ENCODE measurements at regions not wholly inside any gene's neighbourhood (a gene's known extent, or its start where the extent isn't known, plus 50 kb on each side); places are given as distances from the start of the nearest gene placed in this dataset.

- H3K4me1 ChIP-seq (ENCODE audit: control insufficient read depth, insufficient read depth, low read length, poor library complexity, severe bottlenecking) = no peaks in the 10 kb centered on the region
- no peak overlapping the region for H3K4me3 ChIP-seq (ENCODE audit: extremely low read depth, insufficient read depth, low read length, poor library complexity, severe bottlenecking)
- no peaks in the 10 kb centered on the region for H3K9me3 ChIP-seq (ENCODE audit: control insufficient read depth, low read length)
- 83 to 94% methylated on average over 9 of the region's 13 CpGs for WGBS, 2 experiments (ENCODE audit: insufficient coverage in 2 of 2)
- H3K36me3 ChIP-seq (ENCODE audit: control insufficient read depth, insufficient read depth, low read length) = no peaks in the 10 kb centered on the region
- no peak overlapping the region for H3K27ac ChIP-seq (ENCODE audit: low read depth, low read length, severe bottlenecking)
These were observed 131.1 kb downstream of the VEGFA start for GRCh38 chr6:43900916-43901732.

GRCh38 chr6:43900560-43900915 is 130.5 kb downstream of the VEGFA start:
- 80 to 93% methylated on average over 2 to 3 of the region's 3 CpGs for WGBS, 2 experiments (ENCODE audit: insufficient coverage in 2 of 2)
- Histone ChIP-seq H3K27ac (ENCODE audit: low read depth, low read length, severe bottlenecking) (no peak overlapping the region), H3K9me3 (ENCODE audit: control insufficient read depth, low read length) (no peaks in the 10 kb centered on the region), H3K36me3 (ENCODE audit: control insufficient read depth, insufficient read depth, low read length) (no peaks in the 10 kb centered on the region), H3K4me3 (ENCODE audit: extremely low read depth, insufficient read depth, low read length, poor library complexity, severe bottlenecking) (no peak overlapping the region), H3K4me1 (ENCODE audit: control insufficient read depth, insufficient read depth, low read length, poor library complexity, severe bottlenecking) (no peaks in the 10 kb centered on the region)

GRCh38 chr6:43899830-43900229 is 129.8 kb downstream of the VEGFA start:
- Histone ChIP-seq H3K9me3 (ENCODE audit: control insufficient read depth, low read length) (no peaks in the 10 kb centered on the region), H3K4me1 (ENCODE audit: control insufficient read depth, insufficient read depth, low read length, poor library complexity, severe bottlenecking) (no peaks in the 10 kb centered on the region), H3K4me3 (ENCODE audit: extremely low read depth, insufficient read depth, low read length, poor library complexity, severe bottlenecking) (no peak overlapping the region), H3K36me3 (ENCODE audit: control insufficient read depth, insufficient read depth, low read length) (no peaks in the 10 kb centered on the region), H3K27ac (ENCODE audit: low read depth, low read length, severe bottlenecking) (no peak overlapping the region)
- WGBS, 2 experiments (ENCODE audit: insufficient coverage in 2 of 2) = 97 to 98% methylated on average over 4 of the region's 4 CpGs

GRCh38 chr6:43898358-43899131 is 128.5 kb downstream of the VEGFA start:
- WGBS, 2 experiments (ENCODE audit: insufficient coverage in 2 of 2) = 94 to 100% methylated on average over 2 of the region's 4 CpGs
- Histone ChIP-seq H3K4me3 (ENCODE audit: extremely low read depth, insufficient read depth, low read length, poor library complexity, severe bottlenecking) (no peak overlapping the region), H3K9me3 (ENCODE audit: control insufficient read depth, low read length) (no peaks in the 10 kb centered on the region), H3K36me3 (ENCODE audit: control insufficient read depth, insufficient read depth, low read length) (no peaks in the 10 kb centered on the region), H3K4me1 (ENCODE audit: control insufficient read depth, insufficient read depth, low read length, poor library complexity, severe bottlenecking) (no peaks in the 10 kb centered on the region), H3K27ac (ENCODE audit: low read depth, low read length, severe bottlenecking) (no peak overlapping the region)

- H3K27ac ChIP-seq (ENCODE audit: low read depth, low read length, severe bottlenecking) = no peak overlapping the region
- H3K9me3 ChIP-seq (ENCODE audit: control insufficient read depth, low read length) = no peaks in the 10 kb centered on the region
- WGBS, 2 experiments (ENCODE audit: insufficient coverage in 2 of 2) = no CpG with 5 or more reads among the region's 2 CpGs
- H3K4me3 ChIP-seq (ENCODE audit: extremely low read depth, insufficient read depth, low read length, poor library complexity, severe bottlenecking) = no peak overlapping the region
- no peaks in the 10 kb centered on the region for H3K4me1 ChIP-seq (ENCODE audit: control insufficient read depth, insufficient read depth, low read length, poor library complexity, severe bottlenecking)
- H3K36me3 ChIP-seq (ENCODE audit: control insufficient read depth, insufficient read depth, low read length) = no peaks in the 10 kb centered on the region
These were observed 127.7 kb downstream of the VEGFA start for GRCh38 chr6:43897571-43898302.

- 82 to 92% methylated on average over 6 to 7 of the region's 11 CpGs for WGBS, 2 experiments (ENCODE audit: insufficient coverage in 2 of 2)
- H3K36me3 ChIP-seq (ENCODE audit: control insufficient read depth, insufficient read depth, low read length) = no peaks in the 10 kb centered on the region
- no peaks in the 10 kb centered on the region for H3K9me3 ChIP-seq (ENCODE audit: control insufficient read depth, low read length)
- H3K4me1 ChIP-seq (ENCODE audit: control insufficient read depth, insufficient read depth, low read length, poor library complexity, severe bottlenecking) = no peaks in the 10 kb centered on the region
- H3K27ac ChIP-seq (ENCODE audit: low read depth, low read length, severe bottlenecking) = no peak overlapping the region
- H3K4me3 ChIP-seq (ENCODE audit: extremely low read depth, insufficient read depth, low read length, poor library complexity, severe bottlenecking) = no peak overlapping the region
These were observed 126.6 kb downstream of the VEGFA start for GRCh38 chr6:43896329-43897255.

GRCh38 chr6:43895656-43896328 is 125.8 kb downstream of the VEGFA start:
- Histone ChIP-seq H3K9me3 (ENCODE audit: control insufficient read depth, low read length) (no peaks in the 10 kb centered on the region), H3K4me1 (ENCODE audit: control insufficient read depth, insufficient read depth, low read length, poor library complexity, severe bottlenecking) (no peaks in the 10 kb centered on the region), H3K36me3 (ENCODE audit: control insufficient read depth, insufficient read depth, low read length) (no peaks in the 10 kb centered on the region), H3K4me3 (ENCODE audit: extremely low read depth, insufficient read depth, low read length, poor library complexity, severe bottlenecking) (no peak overlapping the region), H3K27ac (ENCODE audit: low read depth, low read length, severe bottlenecking) (no peak overlapping the region)
- 88 to 95% methylated on average over 2 to 3 of the region's 5 CpGs for WGBS, 2 experiments (ENCODE audit: insufficient coverage in 2 of 2)

- Histone ChIP-seq H3K36me3 (ENCODE audit: control insufficient read depth, insufficient read depth, low read length) (no peaks in the 10 kb centered on the region), H3K27ac (ENCODE audit: low read depth, low read length, severe bottlenecking) (no peak overlapping the region), H3K9me3 (ENCODE audit: control insufficient read depth, low read length) (no peaks in the 10 kb centered on the region), H3K4me3 (ENCODE audit: extremely low read depth, insufficient read depth, low read length, poor library complexity, severe bottlenecking) (no peak overlapping the region), H3K4me1 (ENCODE audit: control insufficient read depth, insufficient read depth, low read length, poor library complexity, severe bottlenecking) (no peaks in the 10 kb centered on the region)
- 82 to 86% methylated on average over 8 of the region's 8 CpGs for WGBS, 2 experiments (ENCODE audit: insufficient coverage in 2 of 2)
These were observed 123.1 kb downstream of the VEGFA start for GRCh38 chr6:43893073-43893472.

- Histone ChIP-seq H3K4me1 (ENCODE audit: control insufficient read depth, insufficient read depth, low read length, poor library complexity, severe bottlenecking) (no peaks in the 10 kb centered on the region), H3K36me3 (ENCODE audit: control insufficient read depth, insufficient read depth, low read length) (no peaks in the 10 kb centered on the region), H3K27ac (ENCODE audit: low read depth, low read length, severe bottlenecking) (no peak overlapping the region), H3K9me3 (ENCODE audit: control insufficient read depth, low read length) (no peaks in the 10 kb centered on the region), H3K4me3 (ENCODE audit: extremely low read depth, insufficient read depth, low read length, poor library complexity, severe bottlenecking) (no peak overlapping the region)
- 44 to 48% methylated on average over 7 to 19 of the region's 25 CpGs for WGBS, 2 experiments (ENCODE audit: insufficient coverage in 2 of 2)
These were observed 121.3 kb downstream of the VEGFA start for GRCh38 chr6:43891072-43891870.

Data from mesodermal cell (in vitro differentiated cells).